Nephron progenitor cell (in vitro differentiated cells): ENCODE measurements at regions not wholly inside any gene's neighbourhood (a gene's known extent, or its start where the extent isn't known, plus 50 kb on each side); places are given as distances from the start of the nearest gene placed in this dataset.
"Not testable (repeated sequence)": the region's sequence is repeated elsewhere in the genome, so short reads cannot be mapped to it uniquely, and the experiment has no call there.

Experiments used
- DNase-seq: peaks from one replicate; pipeline ENCODE4 v3.0.0; 2021
- H3K27ac Mint-ChIP-seq: 2 replicates; pipeline ENCODE4 v1.8.0; 2021; ENCODE audit warnings: mild to moderate bottlenecking, moderate library complexity, mixed read lengths
- H3K27me3 Mint-ChIP-seq: 2 replicates; pipeline ENCODE4 v1.8.0; 2021; ENCODE audit warnings: mild to moderate bottlenecking, low read depth, mixed read lengths; ENCODE audit not compliant: poor library complexity
- H3K36me3 Mint-ChIP-seq: 2 replicates; pipeline ENCODE4 v1.8.0; 2021; ENCODE audit warnings: low read depth, mixed read lengths
- H3K4me1 Mint-ChIP-seq: 2 replicates; pipeline ENCODE4 v1.8.0; 2021; ENCODE audit warnings: mixed read lengths
- H3K4me3 Mint-ChIP-seq: 2 replicates; pipeline ENCODE4 v1.8.0; 2021; ENCODE audit warnings: mild to moderate bottlenecking, moderate library complexity, mixed read lengths
- H3K9me3 Mint-ChIP-seq: 2 replicates; pipeline ENCODE4 v1.8.0; 2021; ENCODE audit warnings: mild to moderate bottlenecking, moderate library complexity, mixed read lengths
- CTCF ChIP-seq: fragments of 200-600 bp; sonication (generic); IDR thresholded peaks from 2 replicates; pipeline ENCODE4 v1.5.0; 2021; ENCODE audit warnings: antibody characterized with exemption

GRCh38 chr3:193060748-193061546 is 143.3 kb upstream of the MB21D2 start:
- TF ChIP-seq CTCF: no peak
- peaks cover 28% of the 10 kb centered on the region for H3K4me1 Mint-ChIP-seq
- no peaks in the 10 kb centered on the region for H3K9me3 Mint-ChIP-seq
- H3K36me3 Mint-ChIP-seq: no peaks in the 10 kb centered on the region
- no peak overlapping the region for H3K27ac Mint-ChIP-seq
- no peak overlapping the region for H3K4me3 Mint-ChIP-seq
- peaks cover 5% of the 10 kb centered on the region for H3K27me3 Mint-ChIP-seq
- DNase-seq: no peak

GRCh38 chr3:193068365-193068764 is 150.7 kb upstream of the MB21D2 start:
- Mint-ChIP-seq H3K27ac (no peak overlapping the region), H3K9me3 (peaks cover 11% of the 10 kb centered on the region), H3K4me1 (no peaks in the 10 kb centered on the region), H3K4me3 (no peak overlapping the region), H3K36me3 (no peaks in the 10 kb centered on the region), H3K27me3 (peaks cover 9% of the 10 kb centered on the region)
- no peak for TF ChIP-seq CTCF
- DNase-seq: no peak

- H3K9me3 Mint-ChIP-seq: peaks cover 11% of the 10 kb centered on the region
- DNase-seq, H3K4me3 Mint-ChIP-seq, H3K36me3 Mint-ChIP-seq, H3K27me3 Mint-ChIP-seq, H3K4me1 Mint-ChIP-seq, H3K27ac Mint-ChIP-seq: not testable (repeated sequence)
Observed at GRCh38 chr3:193069732-193070131, 152.1 kb upstream of the MB21D2 start.

- H3K27ac Mint-ChIP-seq: peak overlapping the region; percentile 9
- H3K27me3 Mint-ChIP-seq: peaks cover 3% of the 10 kb centered on the region
- peaks cover 9% of the 10 kb centered on the region for H3K9me3 Mint-ChIP-seq
- DNase-seq: no peak
- H3K36me3 Mint-ChIP-seq: no peaks in the 10 kb centered on the region
- H3K4me1 Mint-ChIP-seq: peaks cover 13% of the 10 kb centered on the region
- no peak for TF ChIP-seq CTCF
- H3K4me3 Mint-ChIP-seq: no peak overlapping the region
Observed at GRCh38 chr3:193078996-193079753, 161.5 kb upstream of the MB21D2 start.

- peaks cover 3% of the 10 kb centered on the region for H3K27me3 Mint-ChIP-seq
- H3K4me1 Mint-ChIP-seq: peaks cover 22% of the 10 kb centered on the region
- DNase-seq: peak; percentile 17
- H3K27ac Mint-ChIP-seq: no peak overlapping the region
- no peak for TF ChIP-seq CTCF
- no peak overlapping the region for H3K4me3 Mint-ChIP-seq
- H3K9me3 Mint-ChIP-seq: peaks cover 9% of the 10 kb centered on the region
- no peaks in the 10 kb centered on the region for H3K36me3 Mint-ChIP-seq
Observed at GRCh38 chr3:193080821-193081365, 160.1 kb upstream of the PLAAT1 start.

GRCh38 chr3:193085655-193086054 is 155.4 kb upstream of the PLAAT1 start:
- H3K4me3 Mint-ChIP-seq: no peak overlapping the region
- H3K27ac Mint-ChIP-seq: no peak overlapping the region
- TF ChIP-seq CTCF: no peak
- H3K9me3 Mint-ChIP-seq: peaks cover 9% of the 10 kb centered on the region
- H3K27me3 Mint-ChIP-seq: peaks cover 7% of the 10 kb centered on the region
- H3K36me3 Mint-ChIP-seq: no peaks in the 10 kb centered on the region
- H3K4me1 Mint-ChIP-seq: peaks cover 17% of the 10 kb centered on the region
- DNase-seq: no peak
